ENCODE measurements at regions not wholly inside any gene's neighbourhood (a gene's known extent, or its start where the extent isn't known, plus 50 kb on each side); places are given as distances from the start of the nearest gene placed in this dataset.

DNA sequence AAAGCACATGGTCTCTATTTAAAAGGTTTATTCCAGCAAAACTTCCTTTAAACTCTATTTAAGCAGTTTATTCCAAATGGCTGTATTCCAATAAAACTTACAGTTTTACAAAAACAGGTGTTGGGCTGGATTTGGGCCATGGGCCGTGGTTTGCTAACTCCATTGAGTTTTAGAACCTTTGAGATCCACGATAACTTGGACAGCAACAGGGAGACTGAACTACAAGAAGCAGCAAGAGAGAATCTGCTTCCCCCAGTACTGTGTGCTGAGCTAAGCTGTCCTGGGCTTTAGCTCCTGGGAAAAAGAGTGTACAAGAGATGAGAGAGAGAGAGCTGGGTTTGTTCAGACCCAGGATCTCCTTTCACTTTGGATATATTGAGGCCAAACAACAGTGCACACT, 204.0 kb upstream of the CELF2 start:
- no peak for DNase-seq (ENCODE audit: low spot score)
- TF ChIP-seq, protein P1, sequence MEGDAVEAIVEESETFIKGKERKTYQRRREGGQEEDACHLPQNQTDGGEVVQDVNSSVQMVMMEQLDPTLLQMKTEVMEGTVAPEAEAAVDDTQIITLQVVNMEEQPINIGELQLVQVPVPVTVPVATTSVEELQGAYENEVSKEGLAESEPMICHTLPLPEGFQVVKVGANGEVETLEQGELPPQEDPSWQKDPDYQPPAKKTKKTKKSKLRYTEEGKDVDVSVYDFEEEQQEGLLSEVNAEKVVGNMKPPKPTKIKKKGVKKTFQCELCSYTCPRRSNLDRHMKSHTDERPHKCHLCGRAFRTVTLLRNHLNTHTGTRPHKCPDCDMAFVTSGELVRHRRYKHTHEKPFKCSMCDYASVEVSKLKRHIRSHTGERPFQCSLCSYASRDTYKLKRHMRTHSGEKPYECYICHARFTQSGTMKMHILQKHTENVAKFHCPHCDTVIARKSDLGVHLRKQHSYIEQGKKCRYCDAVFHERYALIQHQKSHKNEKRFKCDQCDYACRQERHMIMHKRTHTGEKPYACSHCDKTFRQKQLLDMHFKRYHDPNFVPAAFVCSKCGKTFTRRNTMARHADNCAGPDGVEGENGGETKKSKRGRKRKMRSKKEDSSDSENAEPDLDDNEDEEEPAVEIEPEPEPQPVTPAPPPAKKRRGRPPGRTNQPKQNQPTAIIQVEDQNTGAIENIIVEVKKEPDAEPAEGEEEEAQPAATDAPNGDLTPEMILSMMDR (IDR thresholded peaks at IDR 0.05; ENCODE audit: borderline replicate concordance, control extremely low read depth, extremely low read depth, insufficient read depth, missing control alignments), result no peak
- in situ Hi-C loops (cut with MboI; ENCODE audit: low sequenced_read_pairs, unreplicated experiment), result no loop called here

DNA sequence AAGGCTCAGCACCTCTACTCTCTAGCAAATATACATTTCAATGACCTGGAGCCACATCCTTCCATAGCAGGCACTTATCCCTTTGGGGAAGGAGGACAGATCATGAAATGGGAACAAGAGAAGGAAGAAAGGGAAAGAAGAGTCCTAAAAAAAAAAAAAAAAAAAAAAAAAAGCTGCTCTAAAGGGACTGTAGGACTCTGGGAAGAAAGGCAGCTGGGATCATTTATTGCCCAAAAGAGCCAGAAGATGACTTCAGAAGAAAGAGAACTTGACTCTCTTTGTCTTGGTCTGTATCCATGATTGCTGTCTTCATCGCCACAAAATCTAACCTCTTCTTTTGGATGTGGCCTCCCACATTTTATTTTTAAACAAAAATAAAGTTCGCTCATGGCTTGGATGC, 203.6 kb upstream of the CELF2 start:
- TF ChIP-seq, protein P1 (IDR thresholded peaks at IDR 0.05; ENCODE audit: borderline replicate concordance, control extremely low read depth, extremely low read depth, insufficient read depth, missing control alignments), result no peak
- no peak for DNase-seq (ENCODE audit: low spot score)
- in situ Hi-C loops (cut with MboI; ENCODE audit: low sequenced_read_pairs, unreplicated experiment), result no loop called here

DNA sequence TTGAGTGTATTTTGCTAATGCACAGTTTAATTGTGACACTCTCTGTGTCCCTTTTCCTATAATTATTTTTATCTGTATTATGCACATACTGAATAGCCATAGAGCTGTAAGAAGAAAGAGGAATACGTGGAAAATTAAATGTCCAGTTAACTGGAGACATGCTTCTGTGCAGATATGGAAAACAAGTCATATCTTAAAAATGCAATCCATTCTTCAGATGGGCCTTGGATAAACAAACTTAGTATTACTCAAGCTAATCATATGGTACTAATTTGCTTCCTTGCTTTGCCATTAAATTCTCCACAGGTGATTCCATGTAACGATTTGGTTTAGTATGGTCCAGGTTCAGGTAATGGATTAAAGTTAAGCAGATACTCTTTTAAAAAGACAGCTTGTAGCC, 201.2 kb upstream of the CELF2 start:
- DNase-seq (ENCODE audit: low spot score), result no peak
- TF ChIP-seq, protein P1 (IDR thresholded peaks at IDR 0.05; ENCODE audit: borderline replicate concordance, control extremely low read depth, extremely low read depth, insufficient read depth, missing control alignments), result no peak
- in situ Hi-C loops (cut with MboI; ENCODE audit: low sequenced_read_pairs, unreplicated experiment), result no loop called here

DNA sequence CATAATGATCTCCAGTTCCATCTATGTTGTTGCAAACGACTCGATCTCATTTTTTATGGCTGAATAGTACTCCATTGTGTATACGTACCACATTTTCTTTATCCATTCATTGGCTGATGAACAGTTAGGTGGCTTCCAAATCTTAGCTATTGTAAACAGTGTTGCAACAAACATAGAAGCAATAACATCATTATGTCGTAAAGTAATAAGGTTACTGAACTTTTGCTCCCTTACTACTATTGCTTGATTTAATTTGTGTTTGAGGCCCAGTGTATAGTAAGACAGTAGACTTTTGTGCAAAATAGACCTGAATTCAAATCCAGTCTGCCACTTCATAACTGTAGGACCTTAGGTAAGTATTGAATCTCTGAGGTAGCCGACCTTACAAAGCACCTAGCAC, 200.1 kb upstream of the CELF2 start:
- in situ Hi-C loops (cut with MboI; ENCODE audit: low sequenced_read_pairs, unreplicated experiment), result no loop called here
- TF ChIP-seq, protein P1 (IDR thresholded peaks at IDR 0.05; ENCODE audit: borderline replicate concordance, control extremely low read depth, extremely low read depth, insufficient read depth, missing control alignments), result no peak
- no peak for DNase-seq (ENCODE audit: low spot score)

DNA sequence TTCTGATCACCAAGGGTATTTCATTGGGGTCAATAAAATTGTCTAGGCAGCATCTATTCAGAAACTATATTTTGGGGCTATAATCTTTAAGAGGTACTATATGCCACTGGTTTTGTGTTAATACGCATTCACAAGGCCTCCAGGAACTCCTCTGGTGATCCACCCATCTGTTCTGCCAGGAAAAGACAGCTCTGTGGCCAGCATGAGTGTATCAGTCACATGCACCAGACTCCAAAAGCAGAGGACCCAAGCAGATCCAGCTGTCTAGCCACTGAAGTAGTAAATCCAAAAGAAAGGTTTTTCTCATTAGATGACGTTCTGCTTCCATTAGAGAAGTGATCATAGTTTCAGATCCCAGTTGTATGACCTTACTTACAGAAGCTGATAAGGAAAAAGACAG, 199.6 kb upstream of the CELF2 start:
- in situ Hi-C loops (cut with MboI; ENCODE audit: low sequenced_read_pairs, unreplicated experiment), result no loop called here
- TF ChIP-seq, protein P1 (IDR thresholded peaks at IDR 0.05; ENCODE audit: borderline replicate concordance, control extremely low read depth, extremely low read depth, insufficient read depth, missing control alignments), result no peak

DNA sequence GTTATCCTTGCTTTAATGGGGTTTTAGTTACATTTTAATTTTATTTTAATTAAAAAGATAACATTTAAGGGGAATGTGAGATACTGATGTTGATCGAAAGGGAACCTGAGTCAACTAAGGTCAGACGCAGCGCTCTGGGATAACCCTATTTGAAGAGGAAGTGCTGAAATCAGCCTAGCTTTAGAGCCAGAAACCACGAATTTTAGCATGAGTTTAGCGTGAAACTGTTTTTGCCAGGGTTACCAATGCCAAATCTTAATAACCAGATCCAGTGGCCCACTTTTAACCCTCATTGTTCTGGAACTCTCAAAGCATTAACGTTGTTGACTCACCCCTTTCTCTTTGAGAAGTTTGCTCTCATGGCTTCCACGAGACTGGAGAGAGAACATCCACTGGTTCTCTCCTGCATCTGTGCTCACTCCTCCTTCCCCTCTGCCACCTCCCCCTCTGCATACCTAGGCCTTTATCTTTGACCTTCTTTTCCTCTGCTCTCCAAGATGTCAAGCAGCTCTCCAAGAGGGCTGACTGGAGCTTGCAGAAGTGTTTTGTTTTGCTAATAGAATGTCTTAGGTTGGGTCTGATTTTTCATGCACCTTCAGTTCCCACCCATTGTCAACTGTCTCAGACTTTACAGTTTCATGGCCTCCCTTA, 198.3 kb upstream of the CELF2 start:
- TF ChIP-seq, protein P1 (IDR thresholded peaks at IDR 0.05; ENCODE audit: borderline replicate concordance, control extremely low read depth, extremely low read depth, insufficient read depth, missing control alignments), result no peak
- in situ Hi-C loops (cut with MboI; ENCODE audit: low sequenced_read_pairs, unreplicated experiment), result no loop called here
- DNase-seq (ENCODE audit: low spot score), result no peak

More for the DNA sequence above, 199.6 kb upstream of the CELF2 start:
- DNase-seq (ENCODE audit: low spot score), result no peak
